ENCODE measurements at regions not wholly inside any gene's neighbourhood (a gene's known extent, or its start where the extent isn't known, plus 50 kb on each side); places are given as distances from the start of the nearest gene placed in this dataset.

GRCh38 chr12:19034937-19035336, 94.6 kb upstream of the PLEKHA5 start:
- ChIA-PET CTCF (no interaction called here), POLR2A (no interaction called here)
- peaks cover 51% of the 10 kb centered on the region for H3K9me3 Mint-ChIP-seq (ENCODE audit: unreplicated experiment)
- H3K36me3 Mint-ChIP-seq (ENCODE audit: insufficient read depth, unreplicated experiment), result no peaks in the 10 kb centered on the region
- intact Hi-C loops (cut with micrococcal nuclease; ENCODE audit: unreplicated experiment), result no loop called here
- no peak overlapping the region for H3K4me3 ChIP-seq (ENCODE audit: low read depth, low read length)
- no peaks in the 10 kb centered on the region for H3K36me3 ChIP-seq (ENCODE audit: control insufficient read depth, insufficient read depth, low read length)
- no peaks in the 10 kb centered on the region for H3K27me3 Mint-ChIP-seq (ENCODE audit: insufficient read depth, unreplicated experiment)
- TF ChIP-seq CTCF (IDR thresholded peaks at IDR 0.05; ENCODE audit: insufficient read depth in 1 of 2, low read depth in 1 of 2, low read length in 1 of 2, severe bottlenecking in 1 of 2, unreplicated experiment in 1 of 2), result no peak
- H3K27me3 ChIP-seq (replicated peaks; ENCODE audit: control insufficient read depth, insufficient read depth, low read length), result no peaks in the 10 kb centered on the region
- H3K4me1 ChIP-seq, result peaks cover 31% of the 10 kb centered on the region
- no peak for DNase-seq
- no TSS peak for BruUV-seq (replicated peaks)
- no peak overlapping the region for H3K4me3 Mint-ChIP-seq (ENCODE audit: unreplicated experiment)
- peaks cover 33% of the 10 kb centered on the region for H3K4me1 Mint-ChIP-seq (ENCODE audit: low read depth, unreplicated experiment)
- no peak overlapping the region for H3K27ac Mint-ChIP-seq (ENCODE audit: unreplicated experiment)
- H3K9me3 ChIP-seq, result peaks cover 30% of the 10 kb centered on the region

GRCh38 chr12:19035536-19035935, 94.0 kb upstream of the PLEKHA5 start:
- no peak for TF ChIP-seq CTCF (IDR thresholded peaks at IDR 0.05; ENCODE audit: insufficient read depth in 1 of 2, low read depth in 1 of 2, low read length in 1 of 2, severe bottlenecking in 1 of 2, unreplicated experiment in 1 of 2)
- BruUV-seq (replicated peaks), result no TSS peak

GRCh38 chr12:19036673-19037357, 92.7 kb upstream of the PLEKHA5 start:
- POLR2A ChIA-PET, result no interaction called here
- intact Hi-C loops (cut with micrococcal nuclease; ENCODE audit: unreplicated experiment), result no loop called here
- Histone ChIP-seq H3K27me3 (replicated peaks; ENCODE audit: control insufficient read depth, insufficient read depth, low read length) (no peaks in the 10 kb centered on the region), H3K9me3 (peaks cover 22% of the 10 kb centered on the region), H3K4me3 (ENCODE audit: low read depth, low read length) (no peak overlapping the region), H3K36me3 (ENCODE audit: control insufficient read depth, insufficient read depth, low read length) (no peaks in the 10 kb centered on the region), H3K4me1 (peaks cover 32% of the 10 kb centered on the region)
- CTCF ChIA-PET, result no interaction called here
- no peak for TF ChIP-seq CTCF (IDR thresholded peaks at IDR 0.05; ENCODE audit: insufficient read depth in 1 of 2, low read depth in 1 of 2, low read length in 1 of 2, severe bottlenecking in 1 of 2, unreplicated experiment in 1 of 2)
- no peaks in the 10 kb centered on the region for H3K36me3 Mint-ChIP-seq (ENCODE audit: insufficient read depth, unreplicated experiment)
- peaks cover 39% of the 10 kb centered on the region for H3K9me3 Mint-ChIP-seq (ENCODE audit: unreplicated experiment)
- no peaks in the 10 kb centered on the region for H3K27me3 Mint-ChIP-seq (ENCODE audit: insufficient read depth, unreplicated experiment)
- DNase-seq, result no peak
- no TSS peak for BruUV-seq (replicated peaks)
- no peak overlapping the region for H3K4me3 Mint-ChIP-seq (ENCODE audit: unreplicated experiment)
- H3K4me1 Mint-ChIP-seq (ENCODE audit: low read depth, unreplicated experiment), result peaks cover 44% of the 10 kb centered on the region
- H3K27ac Mint-ChIP-seq (ENCODE audit: unreplicated experiment), result no peak overlapping the region

More at GRCh38 chr12:19035536-19035935, 94.0 kb upstream of the PLEKHA5 start:
- POLR2A ChIA-PET, result no interaction called here
- peaks cover 39% of the 10 kb centered on the region for H3K4me1 Mint-ChIP-seq (ENCODE audit: low read depth, unreplicated experiment)
- Histone ChIP-seq H3K4me1 (peaks cover 37% of the 10 kb centered on the region), H3K27me3 (replicated peaks; ENCODE audit: control insufficient read depth, insufficient read depth, low read length) (no peaks in the 10 kb centered on the region), H3K36me3 (ENCODE audit: control insufficient read depth, insufficient read depth, low read length) (no peaks in the 10 kb centered on the region), H3K4me3 (ENCODE audit: low read depth, low read length) (no peak overlapping the region), H3K9me3 (peaks cover 30% of the 10 kb centered on the region)
- CTCF ChIA-PET, result no interaction called here
- DNase-seq, result no peak
- intact Hi-C loops (cut with micrococcal nuclease; ENCODE audit: unreplicated experiment), result no loop called here
- no peaks in the 10 kb centered on the region for H3K36me3 Mint-ChIP-seq (ENCODE audit: insufficient read depth, unreplicated experiment)
- H3K27ac Mint-ChIP-seq (ENCODE audit: unreplicated experiment), result peak overlapping the region; percentile 17
- H3K4me3 Mint-ChIP-seq (ENCODE audit: unreplicated experiment), result no peak overlapping the region
- H3K9me3 Mint-ChIP-seq (ENCODE audit: unreplicated experiment), result peaks cover 51% of the 10 kb centered on the region
- H3K27me3 Mint-ChIP-seq (ENCODE audit: insufficient read depth, unreplicated experiment), result no peaks in the 10 kb centered on the region
